Fibroblast of lung (primary cell): ENCODE measurements at regions not wholly inside any gene's neighbourhood (a gene's known extent, or its start where the extent isn't known, plus 50 kb on each side); places are given as distances from the start of the nearest gene placed in this dataset.
"Not testable (repeated sequence)": the region's sequence is repeated elsewhere in the genome, so short reads cannot be mapped to it uniquely, and the experiment has no call there.

Experiments used
- EZH2 ChIP-seq: IDR thresholded peaks from 2 replicates; pipeline ENCODE4 v1.5.1; 2012; ENCODE audit warnings: low read length, control low read depth, mild to moderate bottlenecking; ENCODE audit errors: missing control alignments
- TF ChIP-seq, protein P1 (sequence below), 2 donors: IDR thresholded peaks in 1 of 2; conservative IDR thresholded peaks in 1 of 2; 1 replicate in 1 of 2; 2 replicates in 1 of 2; pipeline ENCODE4 v1.5.1; 2011 to 2012; ENCODE audit warnings: low read length in 2 of 2, control low read depth in 1 of 2, inconsistent platforms in 1 of 2, low read depth in 1 of 2, mild to moderate bottlenecking in 1 of 2

DNA sequence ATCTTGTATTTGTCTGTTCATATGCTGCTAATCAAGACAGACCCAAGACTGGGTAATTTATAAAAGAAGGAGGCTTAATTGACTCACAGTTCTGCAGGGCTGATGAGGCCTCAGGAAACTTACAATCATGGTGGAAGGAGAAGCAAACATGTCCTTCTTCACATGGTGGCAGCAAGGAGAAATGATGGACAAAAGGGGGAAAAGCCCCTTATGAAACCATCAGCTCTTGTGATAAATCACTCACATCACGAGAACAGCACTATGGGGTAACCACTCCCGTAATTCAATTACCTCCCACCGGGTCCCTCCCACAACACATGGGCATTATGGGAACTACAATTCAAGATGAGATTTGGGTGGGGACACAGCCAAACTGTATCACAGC is 117.0 kb downstream of the TTC6 start:
- TF ChIP-seq, protein P1, sequence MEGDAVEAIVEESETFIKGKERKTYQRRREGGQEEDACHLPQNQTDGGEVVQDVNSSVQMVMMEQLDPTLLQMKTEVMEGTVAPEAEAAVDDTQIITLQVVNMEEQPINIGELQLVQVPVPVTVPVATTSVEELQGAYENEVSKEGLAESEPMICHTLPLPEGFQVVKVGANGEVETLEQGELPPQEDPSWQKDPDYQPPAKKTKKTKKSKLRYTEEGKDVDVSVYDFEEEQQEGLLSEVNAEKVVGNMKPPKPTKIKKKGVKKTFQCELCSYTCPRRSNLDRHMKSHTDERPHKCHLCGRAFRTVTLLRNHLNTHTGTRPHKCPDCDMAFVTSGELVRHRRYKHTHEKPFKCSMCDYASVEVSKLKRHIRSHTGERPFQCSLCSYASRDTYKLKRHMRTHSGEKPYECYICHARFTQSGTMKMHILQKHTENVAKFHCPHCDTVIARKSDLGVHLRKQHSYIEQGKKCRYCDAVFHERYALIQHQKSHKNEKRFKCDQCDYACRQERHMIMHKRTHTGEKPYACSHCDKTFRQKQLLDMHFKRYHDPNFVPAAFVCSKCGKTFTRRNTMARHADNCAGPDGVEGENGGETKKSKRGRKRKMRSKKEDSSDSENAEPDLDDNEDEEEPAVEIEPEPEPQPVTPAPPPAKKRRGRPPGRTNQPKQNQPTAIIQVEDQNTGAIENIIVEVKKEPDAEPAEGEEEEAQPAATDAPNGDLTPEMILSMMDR (conservative IDR thresholded peaks at IDR 0.05 in 1 of 2, IDR thresholded peaks at IDR 0.05 in 1 of 2; ENCODE audit: low read depth in 1 of 2, low read length in 2 of 2): not testable (repeated sequence)
- TF ChIP-seq EZH2: not testable (repeated sequence)
